GM18873 (cell line): ENCODE measurements at regions not wholly inside any gene's neighbourhood (a gene's known extent, or its start where the extent isn't known, plus 50 kb on each side); places are given as distances from the start of the nearest gene placed in this dataset.

Source experiments
- ATAC-seq: cut with Tn5 transposase; IDR thresholded peaks from one replicate; pipeline ENCODE4 v1.9.1; 2021; ENCODE audit warnings: mild to moderate bottlenecking, moderate library complexity, moderate number of reproducible peaks; ENCODE audit not compliant: unreplicated experiment, low FRiP score

GRCh38 chr22:25365491-25366261 is 146.2 kb downstream of the CRYBB2 start:
- no peak for ATAC-seq

- ATAC-seq, result no peak
These were observed 147.0 kb downstream of the CRYBB2 start for GRCh38 chr22:25366408-25366807.

GRCh38 chr22:25366876-25367466 is 147.5 kb downstream of the CRYBB2 start:
- ATAC-seq, result no peak

GRCh38 chr22:25367756-25368155 is 148.3 kb downstream of the CRYBB2 start:
- no peak for ATAC-seq

GRCh38 chr22:25368271-25368670 is 148.8 kb downstream of the CRYBB2 start:
- ATAC-seq, result no peak

GRCh38 chr22:25369041-25369440 is 149.6 kb downstream of the CRYBB2 start:
- no peak for ATAC-seq

GRCh38 chr22:25370322-25370721 is 150.9 kb downstream of the CRYBB2 start:
- no peak for ATAC-seq

- no peak for ATAC-seq
These were observed 152.7 kb downstream of the CRYBB2 start for GRCh38 chr22:25372000-25372595.

GRCh38 chr22:25373961-25374360 is 154.5 kb downstream of the CRYBB2 start:
- ATAC-seq, result no peak

- no peak for ATAC-seq
These were observed 155.4 kb downstream of the CRYBB2 start for GRCh38 chr22:25374869-25375268.

- no peak for ATAC-seq
These were observed 156.2 kb downstream of the CRYBB2 start for GRCh38 chr22:25375683-25376082.

- ATAC-seq, result no peak
These were observed 158.3 kb downstream of the CRYBB2 start for GRCh38 chr22:25377699-25378098.

- no peak for ATAC-seq
These were observed 160.8 kb downstream of the CRYBB2 start for GRCh38 chr22:25380122-25380747.

- no peak for ATAC-seq
These were observed 163.3 kb downstream of the CRYBB2 start for GRCh38 chr22:25382762-25383161.

- no peak for ATAC-seq
These were observed 163.9 kb downstream of the CRYBB2 start for GRCh38 chr22:25383278-25383820.

GRCh38 chr22:25383892-25384291 is 164.5 kb downstream of the CRYBB2 start:
- no peak for ATAC-seq

- no peak for ATAC-seq
These were observed 167.1 kb downstream of the CRYBB2 start for GRCh38 chr22:25386538-25386884.

- no peak for ATAC-seq
These were observed 169.0 kb downstream of the CRYBB2 start for GRCh38 chr22:25388415-25388814.

- ATAC-seq, result no peak
These were observed 169.6 kb downstream of the CRYBB2 start for GRCh38 chr22:25388866-25389540.

GRCh38 chr22:25389541-25389919 is 170.1 kb downstream of the CRYBB2 start:
- ATAC-seq, result no peak
